ENCODE measurements at regions not wholly inside any gene's neighbourhood (a gene's known extent, or its start where the extent isn't known, plus 50 kb on each side); places are given as distances from the start of the nearest gene placed in this dataset.

GRCh38 chr20:55855052-55855451 is 150.3 kb downstream of the CBLN4 start:
- TF ChIP-seq CTCF (conservative IDR thresholded peaks at IDR 0.05 in 1 of 2, IDR thresholded peaks at IDR 0.05 in 1 of 2; ENCODE audit: low read depth in 1 of 2, low read length in 2 of 2) (no peak), EZH2 (IDR thresholded peaks at IDR 0.05; ENCODE audit: low read length, missing control alignments) (no peak)

All from fibroblast of lung (primary cell).